Inferior parietal cortex (tissue), 1 donor: ENCODE measurements at regions not wholly inside any gene's neighbourhood (a gene's known extent, or its start where the extent isn't known, plus 50 kb on each side); places are given as distances from the start of the nearest gene placed in this dataset.

Source experiments
- DNase-seq: peaks from one replicate; pipeline ENCODE4 v3.0.0-alpha.2; 2016; ENCODE audit errors: extremely low spot score

GRCh38 chr6:11296449-11297375 lies 64.2 kb upstream of the NEDD9 start:
- no peak for DNase-seq

DNA sequence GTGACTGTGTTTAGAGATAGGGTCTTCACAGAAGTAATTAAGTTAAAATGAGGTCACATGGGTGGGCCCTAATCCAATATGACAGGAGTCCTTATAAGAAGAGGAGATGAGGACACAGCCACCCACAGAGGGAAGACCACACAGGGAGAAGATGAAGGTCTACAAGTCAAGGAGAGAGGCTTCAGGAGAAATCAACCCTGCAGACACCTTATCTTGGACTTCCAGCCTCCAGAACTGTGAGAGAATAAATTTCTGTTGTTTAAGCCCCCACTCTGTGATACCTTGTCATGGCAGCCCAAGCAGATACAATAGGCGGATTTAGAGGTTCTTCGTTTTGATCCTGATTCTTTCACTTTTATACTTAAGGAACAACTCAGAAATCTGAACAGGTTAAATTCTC lies 63.5 kb upstream of the NEDD9 start:
- DNase-seq: no peak

- no peak for DNase-seq
Measured at GRCh38 chr6:11294228-11294627, 61.8 kb upstream of the NEDD9 start.

- DNase-seq: no peak
Measured at GRCh38 chr6:11292594-11293236, 60.2 kb upstream of the NEDD9 start.

DNA sequence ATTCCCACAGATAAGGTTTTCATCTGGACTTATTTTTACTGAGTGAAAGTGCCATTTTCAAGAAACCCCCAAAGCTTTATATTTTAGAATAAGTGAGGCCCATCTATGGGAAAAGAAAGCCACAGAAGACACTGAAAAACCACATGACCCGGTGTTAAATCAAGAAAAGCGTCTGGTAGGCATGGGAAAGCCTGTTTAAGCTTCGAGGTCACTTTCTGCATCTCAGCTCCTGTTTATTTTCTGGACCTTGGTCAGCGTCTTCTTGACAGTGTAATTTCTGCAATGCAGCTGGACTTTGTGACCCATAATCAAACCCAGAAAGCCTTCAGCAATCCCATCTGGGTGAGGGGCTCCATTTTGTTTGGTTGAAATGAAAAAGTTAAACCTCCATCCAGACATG lies 59.6 kb upstream of the NEDD9 start:
- no peak for DNase-seq

DNA sequence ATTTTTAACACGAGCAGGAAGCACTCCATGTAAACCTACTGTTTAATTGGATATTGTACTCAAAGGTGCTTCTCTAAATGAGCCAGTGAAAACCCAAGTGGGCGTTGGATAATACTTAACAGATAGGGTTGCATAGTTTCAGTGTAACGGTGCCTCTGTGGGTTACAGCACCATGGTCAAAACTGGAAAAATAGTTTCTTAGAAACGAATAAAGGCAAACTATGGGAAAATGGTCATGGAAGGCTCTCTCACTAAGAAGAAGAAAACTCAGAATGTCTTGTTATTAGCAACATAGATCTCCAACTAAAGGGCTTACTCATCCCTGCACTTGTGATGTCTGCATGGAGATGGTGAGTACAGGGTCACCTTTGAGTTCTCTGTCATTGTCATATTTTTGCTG lies 59.1 kb upstream of the NEDD9 start:
- DNase-seq: no peak

- no peak for DNase-seq
Measured at GRCh38 chr6:11290027-11290426, 57.6 kb upstream of the NEDD9 start.

GRCh38 chr6:11288065-11288464 lies 55.6 kb upstream of the NEDD9 start:
- DNase-seq: no peak

GRCh38 chr6:11284996-11285395 lies 52.5 kb upstream of the NEDD9 start:
- no peak for DNase-seq

DNA sequence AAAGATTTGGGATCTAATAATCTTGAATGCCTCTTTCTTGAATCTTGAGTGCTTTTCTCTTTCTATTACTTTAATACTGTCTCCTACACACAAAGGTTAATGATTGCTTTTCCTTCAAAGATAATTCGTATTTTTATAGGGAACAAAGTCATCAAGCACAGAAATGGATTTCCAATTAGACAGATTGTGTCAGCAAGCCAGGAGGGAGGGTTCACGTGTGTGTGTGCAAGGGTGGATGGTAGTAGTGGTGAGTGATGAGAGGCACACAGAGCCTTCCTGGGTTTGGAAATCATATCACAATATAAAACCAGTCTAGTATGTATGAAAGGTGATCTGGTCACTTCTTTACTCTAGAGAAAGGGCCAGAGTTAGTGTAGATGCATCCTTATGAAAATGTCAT lies 51.2 kb upstream of the NEDD9 start:
- DNase-seq: no peak

DNA sequence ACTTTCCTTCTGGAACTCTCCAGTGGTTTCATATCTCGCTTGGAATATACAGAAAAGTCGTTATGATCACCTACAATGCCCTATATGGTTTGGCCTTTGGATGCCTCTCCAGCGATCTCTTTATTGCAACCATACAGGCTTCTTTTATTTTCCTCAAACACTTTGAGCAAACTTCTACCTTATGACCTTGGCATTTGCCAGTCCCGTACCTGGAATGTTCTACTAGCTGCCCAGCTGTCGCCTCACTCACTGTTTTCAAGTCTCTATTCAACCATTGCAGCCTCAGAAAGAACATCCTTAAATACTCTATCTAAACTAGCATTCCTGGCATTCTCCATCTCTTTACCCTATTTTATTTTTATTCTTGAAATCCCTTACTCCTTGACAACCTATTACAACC lies 50.4 kb upstream of the NEDD9 start:
- no peak for DNase-seq
